GM19438 (cell line): ENCODE measurements at regions not wholly inside any gene's neighbourhood (a gene's known extent, or its start where the extent isn't known, plus 50 kb on each side); places are given as distances from the start of the nearest gene placed in this dataset.
"Not testable (repeated sequence)": the region's sequence is repeated elsewhere in the genome, so short reads cannot be mapped to it uniquely, and the experiment has no call there.

Source experiments
- ATAC-seq: cut with Tn5 transposase; IDR thresholded peaks from one replicate; pipeline ENCODE4 v1.9.1; 2021; ENCODE audit warnings: low read depth; ENCODE audit not compliant: unreplicated experiment

DNA sequence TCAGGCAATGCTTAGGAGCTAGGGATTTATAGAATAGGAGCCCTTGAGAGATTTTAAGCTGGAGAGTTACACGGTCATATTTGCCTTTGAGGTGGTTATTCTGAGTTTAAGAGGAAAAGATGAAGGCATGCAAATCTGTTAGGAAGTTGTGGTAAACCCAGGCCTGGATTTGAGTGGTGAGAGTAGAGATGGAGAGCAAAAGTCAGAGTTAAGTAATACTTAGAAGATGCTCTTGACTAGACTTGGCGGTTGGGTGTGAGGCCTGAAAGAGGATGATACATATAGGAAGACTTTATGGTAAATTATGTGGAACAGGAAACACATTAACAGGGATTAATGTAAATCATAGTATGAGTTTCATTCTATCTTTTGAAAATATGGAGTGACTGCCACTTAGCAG is 136.0 kb upstream of the ARX start:
- ATAC-seq = no peak

DNA sequence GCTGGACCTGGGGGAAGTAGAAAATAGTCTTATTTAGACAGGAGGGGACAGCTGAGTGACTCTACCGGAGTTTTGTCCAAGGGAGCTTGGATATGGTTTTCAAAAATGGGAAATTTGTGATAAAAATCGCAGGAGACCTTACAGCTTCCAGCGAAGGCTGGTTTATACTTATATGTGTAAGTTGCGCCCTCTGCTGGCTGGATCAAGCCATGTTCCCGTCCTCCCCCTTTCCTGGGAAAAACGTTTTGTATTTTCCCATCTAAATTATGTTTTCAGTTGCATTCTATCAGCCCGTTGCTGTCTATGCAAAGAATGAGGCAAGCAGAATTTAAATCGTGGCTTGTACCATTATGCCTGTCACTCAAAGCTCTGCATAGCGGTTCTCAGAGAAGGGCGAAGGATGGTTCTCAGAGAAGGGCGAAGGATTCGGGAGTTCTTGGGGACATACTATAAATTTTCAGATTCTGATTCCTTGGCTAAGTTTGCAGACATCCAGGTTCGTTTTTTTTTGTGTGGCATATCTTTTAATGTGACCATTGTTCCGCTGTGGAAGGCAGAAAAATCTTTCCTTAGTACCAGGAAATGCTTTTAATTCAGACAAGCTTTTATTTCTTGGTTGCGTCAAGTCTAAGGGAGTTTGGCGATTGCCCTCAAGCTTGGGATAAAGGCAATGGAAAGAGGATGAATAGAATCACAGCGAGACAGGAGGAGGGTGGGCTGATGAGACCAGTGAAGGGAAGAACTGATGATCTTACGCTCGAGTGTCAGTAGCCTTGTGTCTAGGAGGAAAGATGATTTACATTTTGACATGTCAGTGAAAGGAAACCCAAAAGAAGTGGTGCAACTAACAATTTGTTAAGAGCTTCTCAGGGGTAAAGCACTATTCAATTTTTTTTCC is 128.5 kb upstream of the ARX start:
- no peak for ATAC-seq

- ATAC-seq = no peak
These were observed 127.8 kb upstream of the ARX start for GRCh38 chrX:25143596-25143995.

DNA sequence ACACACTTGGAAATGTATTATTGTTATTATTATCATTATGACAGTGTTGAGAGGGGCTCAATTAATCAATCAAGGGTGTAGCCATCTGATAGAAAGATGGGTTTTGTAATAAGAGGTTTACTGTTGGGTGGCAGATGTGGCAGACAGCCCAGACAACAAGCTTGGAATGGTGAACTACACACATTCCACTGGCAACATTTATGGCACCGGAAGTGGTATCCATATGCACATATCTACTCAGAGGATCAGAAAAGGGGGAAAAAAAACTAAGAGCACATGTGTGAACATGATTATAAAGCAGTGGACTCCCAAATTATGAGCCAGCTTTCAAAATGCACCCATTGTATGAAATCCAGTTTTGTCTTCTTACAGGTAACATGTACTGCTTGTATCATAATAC is 125.9 kb upstream of the ARX start:
- no peak for ATAC-seq

DNA sequence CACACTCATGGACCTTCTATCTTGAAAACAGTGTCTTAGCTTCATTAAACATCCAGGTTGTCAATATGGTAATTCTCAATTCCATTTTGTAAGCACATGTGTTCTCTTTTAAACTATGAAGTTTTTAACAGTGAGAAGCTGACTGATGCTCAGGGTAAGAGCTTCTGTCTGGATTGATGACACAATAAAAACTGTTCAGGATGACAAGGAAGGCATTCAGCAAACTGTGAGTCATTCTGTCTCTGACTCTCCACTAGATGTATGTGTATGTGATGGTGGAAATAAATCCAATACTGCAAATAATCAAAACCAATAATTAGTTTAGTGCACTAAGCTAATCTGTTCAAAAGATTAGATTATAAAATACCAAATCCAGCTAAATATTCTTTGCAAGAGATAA is 115.3 kb upstream of the ARX start:
- ATAC-seq = no peak

DNA sequence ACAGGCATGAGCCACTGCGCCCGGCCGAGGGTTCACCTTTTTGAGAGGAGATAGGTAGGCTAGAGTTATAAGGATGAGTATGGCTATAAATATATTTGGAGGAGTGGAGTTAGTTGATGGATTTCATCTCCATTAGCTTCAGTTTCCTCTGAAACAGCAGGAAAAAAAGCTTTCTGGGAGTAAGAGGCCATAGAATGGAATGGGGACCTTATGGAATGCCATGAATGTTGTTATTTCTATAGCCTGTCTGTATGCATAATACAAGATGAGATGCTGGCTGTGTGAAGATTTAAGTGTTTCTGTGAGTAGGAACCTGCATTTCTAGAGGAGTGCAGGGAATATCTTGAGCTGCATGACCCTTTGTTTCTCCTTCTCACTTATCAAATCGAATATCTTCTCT is 114.9 kb upstream of the ARX start:
- ATAC-seq = no peak

DNA sequence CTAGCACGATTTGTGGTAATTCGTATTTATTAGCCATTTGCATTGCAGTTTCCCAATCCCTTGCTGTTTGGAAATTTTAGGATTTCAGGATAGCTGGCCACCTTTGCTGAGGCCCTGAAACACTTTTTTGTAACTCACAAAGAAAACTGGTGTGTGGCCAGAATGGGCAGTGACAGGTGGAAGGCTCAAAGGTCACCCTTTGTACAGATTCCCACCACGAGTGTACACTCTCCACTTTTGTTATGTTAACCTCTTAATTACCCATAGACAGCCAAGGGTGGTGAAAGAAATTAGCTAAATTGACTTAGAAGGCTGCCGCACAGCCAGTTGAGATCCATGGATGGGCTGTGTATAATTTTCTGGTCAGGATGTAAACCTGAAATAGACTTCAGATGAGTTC is 109.7 kb upstream of the ARX start:
- no peak for ATAC-seq

DNA sequence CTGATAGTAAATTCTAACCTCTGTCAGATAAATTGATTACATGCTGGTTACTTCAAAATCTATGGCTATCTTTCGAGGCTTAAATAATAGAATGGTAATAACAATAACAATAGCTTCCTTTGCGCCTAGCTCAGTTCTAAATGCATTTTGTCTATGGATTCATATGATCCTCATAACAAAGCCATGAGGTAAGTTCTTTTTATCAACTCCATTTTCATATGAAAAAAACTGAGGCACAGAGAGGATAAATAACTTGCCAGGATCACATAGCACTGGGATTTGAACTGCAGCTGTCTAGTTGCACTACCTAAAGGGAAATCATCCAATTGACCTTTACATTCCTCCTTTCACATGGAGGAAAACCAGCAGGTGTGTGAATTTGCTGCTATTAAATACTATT is 108.6 kb upstream of the ARX start:
- ATAC-seq = no peak

DNA sequence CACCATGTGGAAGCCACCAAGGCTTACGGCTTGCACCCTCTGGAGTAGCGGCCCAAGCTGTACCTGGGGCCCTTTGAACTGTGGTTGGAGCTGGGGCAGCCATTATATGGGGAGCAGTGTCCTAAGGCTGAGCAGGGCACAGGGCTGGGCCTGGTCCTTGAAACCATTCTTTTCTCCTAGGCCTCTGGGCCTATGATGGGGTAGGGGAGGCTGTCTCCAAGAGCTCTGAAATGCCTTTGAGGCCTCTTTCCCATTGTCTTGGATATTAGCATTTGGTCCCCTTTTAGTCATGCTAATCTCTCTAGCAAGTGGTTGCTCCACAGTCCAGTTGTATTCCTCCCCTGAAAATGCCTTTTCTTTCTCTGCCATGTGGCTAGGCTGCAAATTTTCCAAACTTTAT is 96.4 kb upstream of the ARX start:
- ATAC-seq = no peak

DNA sequence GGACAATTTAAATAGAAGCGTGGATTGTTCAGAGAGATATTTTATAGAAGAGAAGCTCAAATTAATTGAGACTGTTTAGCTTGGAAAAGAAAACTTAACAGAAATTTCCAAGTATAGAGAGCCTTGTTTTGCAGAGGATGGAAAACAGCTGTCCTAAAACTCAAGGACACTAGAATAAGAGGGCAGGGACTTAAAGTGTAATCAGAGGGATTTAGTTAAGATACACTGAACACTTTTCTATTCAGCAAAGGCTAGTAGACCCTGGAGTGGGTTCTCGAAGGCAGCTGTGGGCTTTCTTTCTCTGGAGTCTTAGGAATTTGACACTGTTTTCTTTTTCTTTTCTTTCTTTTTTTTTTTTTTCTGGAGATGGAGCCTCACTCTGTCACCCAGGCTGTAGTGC is 92.7 kb upstream of the ARX start:
- no peak for ATAC-seq

GRCh38 chrX:25105221-25105620 is 89.5 kb upstream of the ARX start:
- no peak for ATAC-seq

DNA sequence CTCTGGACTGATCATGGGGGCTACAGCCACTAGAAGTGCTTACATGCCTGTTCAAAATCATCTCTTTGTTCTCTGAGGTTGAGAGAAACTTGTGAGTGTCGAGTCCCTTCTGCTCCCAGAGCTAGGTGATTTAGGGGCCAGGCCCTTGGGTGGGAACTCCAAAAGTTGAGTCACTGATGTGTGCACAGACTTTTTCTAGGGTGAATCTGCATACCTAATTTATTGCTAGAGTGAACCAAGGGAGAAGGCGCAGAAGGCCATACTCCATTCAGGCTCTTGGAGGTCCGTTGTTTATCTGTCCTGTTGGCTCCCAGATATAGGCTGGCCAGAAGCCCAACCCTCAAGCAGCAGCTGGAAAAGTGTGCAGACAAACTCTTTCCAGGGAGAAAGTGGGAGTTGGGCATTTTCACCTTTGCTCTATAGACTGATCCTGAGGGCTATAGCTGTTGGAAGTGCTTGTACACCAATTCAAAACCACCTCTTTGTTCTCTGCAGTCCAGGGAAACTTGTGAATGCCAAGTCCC is 80.8 kb upstream of the ARX start:
- ATAC-seq = no peak

GRCh38 chrX:25091152-25091551 is 75.4 kb upstream of the ARX start:
- ATAC-seq = not testable (repeated sequence)

DNA sequence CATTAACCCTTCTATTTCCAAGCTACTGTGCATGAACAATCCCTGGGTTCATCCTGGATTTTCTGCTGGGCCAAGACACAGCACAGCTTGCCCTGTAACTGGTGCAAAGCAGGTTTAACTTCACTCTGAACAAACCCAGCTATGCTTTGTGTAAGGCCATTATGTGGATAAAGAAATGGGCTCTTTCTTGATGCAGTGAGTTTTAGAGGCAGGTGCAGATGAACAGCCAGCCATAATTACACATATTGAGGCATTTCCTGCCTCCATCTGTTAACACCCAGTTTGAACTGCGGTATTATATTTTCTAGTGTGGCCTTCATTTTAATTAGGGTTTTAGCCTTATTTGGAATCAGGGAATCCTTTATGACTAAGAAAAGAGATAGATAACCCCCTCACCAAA is 68.7 kb upstream of the ARX start:
- ATAC-seq = no peak

GRCh38 chrX:25083661-25084060 is 67.9 kb upstream of the ARX start:
- ATAC-seq = no peak

GRCh38 chrX:25079020-25079419 is 63.3 kb upstream of the ARX start:
- no peak for ATAC-seq

DNA sequence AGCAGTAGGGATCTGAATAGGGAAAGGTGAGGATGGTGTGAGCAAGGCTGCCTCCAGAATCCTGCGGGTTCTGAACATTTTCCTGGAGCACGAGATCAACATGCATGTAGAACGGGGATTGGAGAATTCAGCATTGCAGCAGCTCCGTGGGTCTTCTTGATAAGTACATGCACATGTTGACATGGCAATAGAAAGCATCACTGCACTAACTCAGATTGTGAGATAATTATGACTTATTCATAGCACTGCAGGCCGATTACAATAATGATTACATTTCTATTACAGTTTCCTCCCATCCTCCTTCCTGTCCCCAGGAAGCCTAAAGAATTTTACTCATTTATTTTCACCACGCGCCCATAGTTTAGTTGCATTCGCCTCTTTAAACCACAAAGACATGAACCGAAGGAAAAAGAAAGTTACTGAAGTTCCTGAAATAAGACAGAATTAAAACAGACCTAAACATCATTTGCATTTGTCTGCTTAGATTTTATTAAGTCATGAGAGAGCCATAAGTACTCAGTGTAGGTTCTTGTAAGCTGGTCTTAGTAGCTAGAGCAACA is 61.3 kb upstream of the ARX start:
- ATAC-seq = no peak

DNA sequence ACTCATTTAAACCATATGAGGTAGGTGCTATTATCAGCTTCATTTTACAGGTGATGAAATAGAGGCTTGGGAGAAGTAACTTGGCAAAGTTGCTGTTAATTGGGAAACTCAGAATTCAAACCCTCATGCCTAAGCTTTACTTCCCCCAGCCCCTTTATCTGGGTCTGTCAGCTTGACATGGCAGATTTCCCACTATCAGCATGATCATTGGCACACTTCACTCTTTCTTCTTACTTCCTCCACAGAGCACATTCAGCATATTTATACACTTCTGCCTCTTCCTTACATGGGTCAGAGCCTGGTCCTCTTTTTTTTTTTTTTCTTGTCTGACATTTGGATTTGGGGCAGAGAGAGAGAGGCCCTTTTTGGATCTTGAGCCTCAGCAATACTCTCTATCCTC is 56.5 kb upstream of the ARX start:
- ATAC-seq = no peak

DNA sequence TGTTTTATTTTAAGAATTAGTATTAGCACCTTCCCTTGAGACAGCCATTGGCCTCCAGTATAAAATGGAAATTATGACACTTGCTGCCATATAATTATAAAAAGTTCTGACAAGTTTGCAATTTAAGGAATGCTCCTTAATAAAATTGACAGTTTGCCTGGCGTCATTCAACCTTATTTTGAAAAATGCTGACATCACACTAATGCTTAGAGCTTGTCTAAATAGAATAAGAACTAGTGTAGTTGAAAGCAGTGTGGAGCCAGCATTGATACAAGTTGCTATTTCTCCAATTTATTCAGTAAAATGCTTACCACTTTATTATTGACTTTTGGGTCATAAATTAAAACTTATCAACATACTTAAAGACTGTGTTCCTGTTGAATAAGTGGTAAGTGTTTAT is 54.3 kb upstream of the ARX start:
- ATAC-seq = no peak

- no peak for ATAC-seq
These were observed 53.4 kb upstream of the ARX start for GRCh38 chrX:25069209-25069608.

GRCh38 chrX:25068340-25068739 is 52.6 kb upstream of the ARX start:
- ATAC-seq = no peak
